Activated naive CD4-positive, alpha-beta T cell treated with anti-CD3 and anti-CD28 coated beads, Interleukin-2, amount 50 U/mL, for 72 hours (primary cell): ENCODE measurements at regions not wholly inside any gene's neighbourhood (a gene's known extent, or its start where the extent isn't known, plus 50 kb on each side); places are given as distances from the start of the nearest gene placed in this dataset.
"Not testable (repeated sequence)": the region's sequence is repeated elsewhere in the genome, so short reads cannot be mapped to it uniquely, and the experiment has no call there.

Source experiments
- ATAC-seq, 2 donors: fragments of 150-1000 bp; cut with Tn5 transposase; 2 replicates each; pipeline ENCODE4 v1.10.0; 2021; ENCODE audit warnings: mild to moderate bottlenecking in 2 of 2, moderate library complexity in 2 of 2
- DNase-seq, 2 donors: peaks; one replicate each; pipeline ENCODE4 v3.0.0; 2021 to 2022; ENCODE audit warnings: low spot score in 2 of 2
- H3K27ac Mint-ChIP-seq, 2 donors: one replicate each; pipeline ENCODE4 v1.8.0; 2022; ENCODE audit warnings: mild to moderate bottlenecking in 2 of 2, mixed read lengths in 2 of 2
- H3K36me3 Mint-ChIP-seq, 2 donors: one replicate each; pipeline ENCODE4 v1.8.0; 2022; ENCODE audit warnings: mixed read lengths in 2 of 2
- H3K9me3 Mint-ChIP-seq, 2 donors: one replicate each; pipeline ENCODE4 v1.8.0; 2022; ENCODE audit warnings: mixed read lengths in 2 of 2

- no peak for ATAC-seq
- DNase-seq, result peak in 1 of 2 donors; percentile 33
- no peaks in the 10 kb centered on the region for H3K36me3 Mint-ChIP-seq
- H3K9me3 Mint-ChIP-seq, result no peaks in the 10 kb centered on the region
- no peak overlapping the region for H3K27ac Mint-ChIP-seq
Measured at GRCh38 chr11:134504146-134504905, 92.3 kb upstream of the B3GAT1 start.

DNA sequence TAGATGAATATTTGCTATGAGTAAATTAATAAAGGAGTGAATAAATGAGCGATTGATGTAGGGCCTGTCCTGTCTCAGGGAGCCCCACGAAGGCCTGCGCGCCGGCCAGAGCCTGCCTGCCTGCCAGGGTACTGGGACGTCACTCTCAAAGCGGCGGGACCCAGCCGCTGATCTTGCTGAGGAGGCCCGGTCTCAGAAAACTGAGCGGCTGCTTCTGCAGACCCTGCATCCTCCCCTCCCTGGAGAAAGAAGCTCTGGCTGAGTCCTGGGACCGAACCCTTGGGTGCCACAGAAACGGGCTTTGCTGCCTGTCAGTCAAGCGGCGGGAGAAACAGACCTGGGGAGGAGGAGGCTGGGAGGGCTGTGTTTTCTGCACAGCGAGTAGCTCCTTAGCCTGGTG, 91.6 kb upstream of the B3GAT1 start:
- Mint-ChIP-seq H3K9me3 (no peaks in the 10 kb centered on the region), H3K36me3 (no peaks in the 10 kb centered on the region), H3K27ac (no peak overlapping the region)
- ATAC-seq, result no peak
- peak in 1 of 2 donors; percentile 28 for DNase-seq

GRCh38 chr11:134503100-134503499, 91.1 kb upstream of the B3GAT1 start:
- no peaks in the 10 kb centered on the region for H3K36me3 Mint-ChIP-seq
- DNase-seq, result peak in 1 of 2 donors; percentile 20
- no peaks in the 10 kb centered on the region for H3K9me3 Mint-ChIP-seq
- ATAC-seq, result no peak
- no peak overlapping the region for H3K27ac Mint-ChIP-seq

DNA sequence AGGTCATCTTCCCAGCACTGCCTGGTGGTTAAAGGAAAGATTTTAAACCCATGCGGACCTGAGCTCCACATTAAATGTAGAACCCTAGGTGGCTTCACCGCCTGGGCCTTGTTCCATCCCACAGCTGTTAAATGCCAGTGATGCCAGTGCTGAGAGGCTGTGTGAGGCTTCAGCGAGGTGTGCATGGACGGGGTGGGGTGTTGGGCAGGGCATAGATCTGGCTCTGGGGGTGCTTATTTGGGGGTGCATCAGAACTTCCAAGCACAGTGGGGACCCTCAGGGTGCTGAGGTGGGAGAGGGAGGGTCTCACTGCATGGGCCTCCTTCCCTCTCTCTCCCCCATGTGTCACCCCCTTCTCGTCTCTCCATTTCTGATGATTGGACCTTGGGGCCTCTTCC, 90.1 kb upstream of the B3GAT1 start:
- Mint-ChIP-seq H3K9me3 (peaks cover 0 to 5% of the 10 kb centered on the region in 2 donors), H3K36me3 (peaks cover 3 to 5% of the 10 kb centered on the region in 2 donors), H3K27ac (no peak overlapping the region)
- DNase-seq (peak in 1 of 2 donors; percentile 0), ATAC-seq (no peak)

- peaks cover 9 to 10% of the 10 kb centered on the region in 2 donors for H3K36me3 Mint-ChIP-seq
- H3K27ac Mint-ChIP-seq, result no peak overlapping the region
- ATAC-seq, result no peak
- H3K9me3 Mint-ChIP-seq, result peaks cover 5 to 11% of the 10 kb centered on the region in 2 donors
- peak in 1 of 2 donors; percentile 25 for DNase-seq
Measured at GRCh38 chr11:134501406-134502152, 89.5 kb upstream of the B3GAT1 start.

GRCh38 chr11:134500621-134501020, 88.6 kb upstream of the B3GAT1 start:
- peak in 1 of 2 donors; percentile 13 for DNase-seq
- Mint-ChIP-seq H3K27ac (no peak overlapping the region), H3K36me3 (peaks cover 10% of the 10 kb centered on the region in 2 donors), H3K9me3 (peaks cover 9 to 11% of the 10 kb centered on the region in 2 donors)
- ATAC-seq, result no peak

- no peak for DNase-seq
- peaks cover 10 to 16% of the 10 kb centered on the region in 2 donors for H3K36me3 Mint-ChIP-seq
- H3K9me3 Mint-ChIP-seq, result peaks cover 15 to 16% of the 10 kb centered on the region in 2 donors
- H3K27ac Mint-ChIP-seq, result no peak overlapping the region
- no peak for ATAC-seq
Measured at GRCh38 chr11:134499990-134500389, 87.9 kb upstream of the B3GAT1 start.

- peak in 1 of 2 donors; percentile 44 for DNase-seq
- no peak for ATAC-seq
- H3K9me3 Mint-ChIP-seq, result peaks cover 17 to 19% of the 10 kb centered on the region in 2 donors
Measured at GRCh38 chr11:134498326-134499139, 86.5 kb upstream of the B3GAT1 start.

GRCh38 chr11:134497586-134497985, 85.5 kb upstream of the B3GAT1 start:
- peak in 1 of 2 donors; percentile 2 for DNase-seq
- Mint-ChIP-seq H3K36me3 (peaks cover 10 to 18% of the 10 kb centered on the region in 2 donors), H3K9me3 (peaks cover 17 to 19% of the 10 kb centered on the region in 2 donors), H3K27ac (no peak overlapping the region)
- no peak for ATAC-seq

More at GRCh38 chr11:134498326-134499139, 86.5 kb upstream of the B3GAT1 start:
- Mint-ChIP-seq H3K27ac (no peak overlapping the region), H3K36me3 (peaks cover 10 to 18% of the 10 kb centered on the region in 2 donors)

DNA sequence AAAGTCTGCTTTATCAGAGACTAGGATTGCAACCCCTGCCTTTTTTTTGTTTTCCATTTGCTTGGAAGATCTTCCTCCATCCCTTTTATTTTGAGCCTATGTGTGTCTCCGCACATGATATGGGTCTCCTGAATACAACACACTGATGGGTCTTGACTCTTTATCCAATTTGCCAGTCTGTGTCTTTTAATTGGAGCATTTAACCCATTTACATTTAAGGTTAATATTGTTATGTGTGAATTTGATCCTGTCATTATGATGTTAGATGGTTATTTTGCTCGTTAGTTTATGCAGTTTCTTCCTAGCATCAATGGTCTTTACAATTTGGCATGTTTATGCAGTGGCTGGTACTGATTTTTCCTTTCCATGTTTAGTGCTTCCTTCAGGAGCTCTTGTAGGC, 84.0 kb upstream of the B3GAT1 start:
- not testable (repeated sequence) for ATAC-seq, H3K27ac Mint-ChIP-seq
- peaks cover 17 to 19% of the 10 kb centered on the region in 2 donors for H3K9me3 Mint-ChIP-seq

DNA sequence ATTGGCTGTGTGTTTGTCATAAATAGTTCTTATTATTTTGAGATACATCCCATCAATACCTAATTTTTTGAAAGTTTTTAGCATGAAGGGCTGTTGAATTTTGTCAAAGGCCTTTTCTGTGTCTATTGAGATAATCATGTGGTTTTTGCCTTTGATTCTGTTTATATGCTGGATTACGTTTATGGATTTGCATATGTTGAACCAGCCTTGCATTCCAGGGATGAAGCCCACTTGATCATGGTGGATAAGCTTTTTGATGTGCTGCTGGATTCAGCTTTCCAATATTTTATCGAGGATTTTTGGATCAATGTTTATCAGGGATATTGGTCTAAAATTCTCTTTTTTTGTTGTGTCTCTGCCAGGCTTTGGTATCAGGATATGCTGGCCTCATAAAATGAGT, 82.4 kb upstream of the B3GAT1 start:
- H3K9me3 Mint-ChIP-seq, result peaks cover 17 to 19% of the 10 kb centered on the region in 2 donors
- H3K27ac Mint-ChIP-seq, DNase-seq, ATAC-seq: not testable (repeated sequence)
- peaks cover 10 to 18% of the 10 kb centered on the region in 2 donors for H3K36me3 Mint-ChIP-seq

More for the DNA sequence above, 84.0 kb upstream of the B3GAT1 start:
- peaks cover 10 to 18% of the 10 kb centered on the region in 2 donors for H3K36me3 Mint-ChIP-seq
- not testable (repeated sequence) for DNase-seq

DNA sequence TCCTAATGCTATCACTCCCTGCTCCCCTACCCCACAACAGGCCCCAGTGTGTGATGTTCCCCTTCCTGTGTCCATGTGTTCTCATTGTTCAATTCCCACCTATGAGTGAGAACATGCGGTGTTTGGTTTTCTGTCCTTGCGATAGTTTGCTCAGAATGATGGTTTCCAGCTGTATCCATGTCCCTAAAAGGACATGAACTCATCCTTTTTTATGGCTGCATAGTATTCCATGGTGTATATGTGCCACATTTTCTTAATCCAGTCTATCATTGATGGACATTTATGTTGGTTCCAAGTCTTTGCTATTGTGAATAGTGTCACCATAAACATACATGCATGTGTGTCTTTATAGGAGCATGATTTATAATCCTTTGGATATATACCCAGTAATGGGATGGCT, 80.4 kb upstream of the B3GAT1 start:
- DNase-seq, result peak in 1 of 2 donors; percentile 2
- Mint-ChIP-seq H3K36me3 (peaks cover 8 to 17% of the 10 kb centered on the region in 2 donors), H3K9me3 (peaks cover 16 to 17% of the 10 kb centered on the region in 2 donors)
- ATAC-seq, H3K27ac Mint-ChIP-seq: not testable (repeated sequence)

- Mint-ChIP-seq H3K9me3 (peaks cover 0 to under 1% of the 10 kb centered on the region in 2 donors), H3K27ac (no peak overlapping the region), H3K36me3 (no peaks in the 10 kb centered on the region)
- DNase-seq, result no peak
- ATAC-seq, result no peak
Measured at GRCh38 chr11:134489728-134490127, 77.7 kb upstream of the B3GAT1 start.

- no peak overlapping the region for H3K27ac Mint-ChIP-seq
- ATAC-seq, result no peak
- DNase-seq, result no peak
- no peaks in the 10 kb centered on the region for H3K36me3 Mint-ChIP-seq
- H3K9me3 Mint-ChIP-seq, result no peaks in the 10 kb centered on the region
Measured at GRCh38 chr11:134488913-134489312, 76.9 kb upstream of the B3GAT1 start.

DNA sequence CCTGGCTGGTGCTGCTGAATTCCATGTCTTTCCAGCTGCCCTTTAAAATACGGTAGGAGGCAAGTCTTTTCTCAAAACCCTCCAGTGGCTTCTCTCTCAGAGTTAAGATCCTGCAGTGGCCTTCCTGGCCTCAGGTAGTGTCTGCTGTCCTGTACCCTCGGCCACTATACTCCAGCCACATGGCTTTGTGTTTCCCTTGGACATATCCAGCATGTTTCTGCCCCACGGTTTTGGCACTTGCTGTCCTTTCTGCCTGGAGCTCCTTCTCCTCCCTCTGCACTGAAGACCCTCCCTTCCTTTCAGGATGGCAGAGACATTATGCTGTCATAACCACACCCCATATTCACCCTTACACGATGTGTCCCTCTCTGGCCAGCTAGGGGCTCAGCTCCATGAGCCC, 76.5 kb upstream of the B3GAT1 start:
- H3K9me3 Mint-ChIP-seq, result no peaks in the 10 kb centered on the region
- H3K36me3 Mint-ChIP-seq, result no peaks in the 10 kb centered on the region
- ATAC-seq (no peak), DNase-seq (no peak)
- no peak overlapping the region for H3K27ac Mint-ChIP-seq

GRCh38 chr11:134487696-134488095, 75.7 kb upstream of the B3GAT1 start:
- Mint-ChIP-seq H3K27ac (no peak overlapping the region), H3K36me3 (no peaks in the 10 kb centered on the region), H3K9me3 (no peaks in the 10 kb centered on the region)
- ATAC-seq (no peak), DNase-seq (no peak)
